ENCODE measurements at regions not wholly inside any gene's neighbourhood (a gene's known extent, or its start where the extent isn't known, plus 50 kb on each side); places are given as distances from the start of the nearest gene placed in this dataset.

- no peaks in the 10 kb centered on the region for H3K27me3 ChIP-seq (ENCODE audit: control insufficient read depth in 2 of 2, insufficient read depth in 2 of 2, low read length in 2 of 2)
- no peaks in the 10 kb centered on the region for H3K36me3 ChIP-seq (ENCODE audit: control insufficient read depth in 2 of 2, insufficient read depth in 2 of 2, low read length in 2 of 2)
- H3K9me3 ChIP-seq (ENCODE audit: control insufficient read depth in 2 of 2, low read length in 2 of 2), result peaks cover 0 to 5% of the 10 kb centered on the region in 2 donors
- no peaks in the 10 kb centered on the region for H3K4me1 ChIP-seq (ENCODE audit: control insufficient read depth in 2 of 2, insufficient read depth in 2 of 2, low read length in 2 of 2)
- no peak overlapping the region for H3K9ac ChIP-seq (ENCODE audit: low read depth in 1 of 2, low read length in 2 of 2)
- H3K27ac ChIP-seq (ENCODE audit: low read depth in 2 of 2, low read length in 2 of 2), result no peak overlapping the region
- H3K4me3 ChIP-seq (ENCODE audit: low read length in 2 of 2), result no peak overlapping the region
Measured at GRCh38 chr5:4159681-4160080, 564.0 kb downstream of the IRX1 start.

GRCh38 chr5:4164167-4164566, 568.5 kb downstream of the IRX1 start:
- H3K4me1 ChIP-seq (ENCODE audit: control insufficient read depth in 2 of 2, insufficient read depth in 2 of 2, low read length in 2 of 2), result no peaks in the 10 kb centered on the region
- no peaks in the 10 kb centered on the region for H3K27me3 ChIP-seq (ENCODE audit: control insufficient read depth in 2 of 2, insufficient read depth in 2 of 2, low read length in 2 of 2)
- H3K27ac ChIP-seq (ENCODE audit: low read depth in 2 of 2, low read length in 2 of 2), result no peak overlapping the region
- no peak overlapping the region for H3K4me3 ChIP-seq (ENCODE audit: low read length in 2 of 2)
- H3K36me3 ChIP-seq (ENCODE audit: control insufficient read depth in 2 of 2, insufficient read depth in 2 of 2, low read length in 2 of 2), result no peaks in the 10 kb centered on the region
- H3K9me3 ChIP-seq (ENCODE audit: control insufficient read depth in 2 of 2, low read length in 2 of 2), result peaks cover 0 to 5% of the 10 kb centered on the region in 2 donors
- no peak overlapping the region for H3K9ac ChIP-seq (ENCODE audit: low read depth in 1 of 2, low read length in 2 of 2)

- no peaks in the 10 kb centered on the region for H3K36me3 ChIP-seq (ENCODE audit: control insufficient read depth in 2 of 2, insufficient read depth in 2 of 2, low read length in 2 of 2)
- H3K27me3 ChIP-seq (ENCODE audit: control insufficient read depth in 2 of 2, insufficient read depth in 2 of 2, low read length in 2 of 2), result no peaks in the 10 kb centered on the region
- no peak overlapping the region for H3K9ac ChIP-seq (ENCODE audit: low read depth in 1 of 2, low read length in 2 of 2)
- H3K9me3 ChIP-seq (ENCODE audit: control insufficient read depth in 2 of 2, low read length in 2 of 2), result no peaks in the 10 kb centered on the region
- H3K4me3 ChIP-seq (ENCODE audit: low read length in 2 of 2), result no peak overlapping the region
- no peak overlapping the region for H3K27ac ChIP-seq (ENCODE audit: low read depth in 2 of 2, low read length in 2 of 2)
- H3K4me1 ChIP-seq (ENCODE audit: control insufficient read depth in 2 of 2, insufficient read depth in 2 of 2, low read length in 2 of 2), result no peaks in the 10 kb centered on the region
Measured at GRCh38 chr5:4180703-4181102, 585.1 kb downstream of the IRX1 start.

- Histone ChIP-seq H3K9me3 (ENCODE audit: control insufficient read depth in 2 of 2, low read length in 2 of 2) (no peaks in the 10 kb centered on the region), H3K4me3 (ENCODE audit: low read length in 2 of 2) (no peak overlapping the region), H3K9ac (ENCODE audit: low read depth in 1 of 2, low read length in 2 of 2) (no peak overlapping the region), H3K4me1 (ENCODE audit: control insufficient read depth in 2 of 2, insufficient read depth in 2 of 2, low read length in 2 of 2) (no peaks in the 10 kb centered on the region), H3K27me3 (ENCODE audit: control insufficient read depth in 2 of 2, insufficient read depth in 2 of 2, low read length in 2 of 2) (no peaks in the 10 kb centered on the region), H3K27ac (ENCODE audit: low read depth in 2 of 2, low read length in 2 of 2) (no peak overlapping the region), H3K36me3 (ENCODE audit: control insufficient read depth in 2 of 2, insufficient read depth in 2 of 2, low read length in 2 of 2) (no peaks in the 10 kb centered on the region)
Measured at GRCh38 chr5:4182144-4182543, 586.5 kb downstream of the IRX1 start.

- H3K9me3 ChIP-seq (ENCODE audit: control insufficient read depth in 2 of 2, low read length in 2 of 2), result no peaks in the 10 kb centered on the region
- no peak overlapping the region for H3K27ac ChIP-seq (ENCODE audit: low read depth in 2 of 2, low read length in 2 of 2)
- no peaks in the 10 kb centered on the region for H3K4me1 ChIP-seq (ENCODE audit: control insufficient read depth in 2 of 2, insufficient read depth in 2 of 2, low read length in 2 of 2)
- H3K36me3 ChIP-seq (ENCODE audit: control insufficient read depth in 2 of 2, insufficient read depth in 2 of 2, low read length in 2 of 2), result no peaks in the 10 kb centered on the region
- no peak overlapping the region for H3K4me3 ChIP-seq (ENCODE audit: low read length in 2 of 2)
- H3K27me3 ChIP-seq (ENCODE audit: control insufficient read depth in 2 of 2, insufficient read depth in 2 of 2, low read length in 2 of 2), result no peaks in the 10 kb centered on the region
- no peak overlapping the region for H3K9ac ChIP-seq (ENCODE audit: low read depth in 1 of 2, low read length in 2 of 2)
Measured at GRCh38 chr5:4185127-4185526, 589.5 kb downstream of the IRX1 start.

GRCh38 chr5:4188704-4189103, 593.1 kb downstream of the IRX1 start:
- H3K4me1 ChIP-seq (ENCODE audit: control insufficient read depth in 2 of 2, insufficient read depth in 2 of 2, low read length in 2 of 2), result no peaks in the 10 kb centered on the region
- no peaks in the 10 kb centered on the region for H3K27me3 ChIP-seq (ENCODE audit: control insufficient read depth in 2 of 2, insufficient read depth in 2 of 2, low read length in 2 of 2)
- no peak overlapping the region for H3K4me3 ChIP-seq (ENCODE audit: low read length in 2 of 2)
- no peak overlapping the region for H3K9ac ChIP-seq (ENCODE audit: low read depth in 1 of 2, low read length in 2 of 2)
- no peaks in the 10 kb centered on the region for H3K36me3 ChIP-seq (ENCODE audit: control insufficient read depth in 2 of 2, insufficient read depth in 2 of 2, low read length in 2 of 2)
- H3K27ac ChIP-seq (ENCODE audit: low read depth in 2 of 2, low read length in 2 of 2), result no peak overlapping the region
- no peaks in the 10 kb centered on the region for H3K9me3 ChIP-seq (ENCODE audit: control insufficient read depth in 2 of 2, low read length in 2 of 2)

GRCh38 chr5:4189317-4189716, 593.7 kb downstream of the IRX1 start:
- H3K9ac ChIP-seq (ENCODE audit: low read depth in 1 of 2, low read length in 2 of 2), result no peak overlapping the region
- no peak overlapping the region for H3K27ac ChIP-seq (ENCODE audit: low read depth in 2 of 2, low read length in 2 of 2)
- no peak overlapping the region for H3K4me3 ChIP-seq (ENCODE audit: low read length in 2 of 2)
- H3K36me3 ChIP-seq (ENCODE audit: control insufficient read depth in 2 of 2, insufficient read depth in 2 of 2, low read length in 2 of 2), result no peaks in the 10 kb centered on the region
- H3K9me3 ChIP-seq (ENCODE audit: control insufficient read depth in 2 of 2, low read length in 2 of 2), result no peaks in the 10 kb centered on the region
- H3K4me1 ChIP-seq (ENCODE audit: control insufficient read depth in 2 of 2, insufficient read depth in 2 of 2, low read length in 2 of 2), result no peaks in the 10 kb centered on the region
- H3K27me3 ChIP-seq (ENCODE audit: control insufficient read depth in 2 of 2, insufficient read depth in 2 of 2, low read length in 2 of 2), result no peaks in the 10 kb centered on the region

- no peaks in the 10 kb centered on the region for H3K27me3 ChIP-seq (ENCODE audit: control insufficient read depth in 2 of 2, insufficient read depth in 2 of 2, low read length in 2 of 2)
Measured at GRCh38 chr5:4191041-4191440, 595.4 kb downstream of the IRX1 start.

GRCh38 chr5:4191703-4192102, 596.1 kb downstream of the IRX1 start:
- H3K9ac ChIP-seq (ENCODE audit: low read depth in 1 of 2, low read length in 2 of 2), result no peak overlapping the region
- no peaks in the 10 kb centered on the region for H3K9me3 ChIP-seq (ENCODE audit: control insufficient read depth in 2 of 2, low read length in 2 of 2)
- no peak overlapping the region for H3K27ac ChIP-seq (ENCODE audit: low read depth in 2 of 2, low read length in 2 of 2)
- H3K4me3 ChIP-seq (ENCODE audit: low read length in 2 of 2), result no peak overlapping the region
- no peaks in the 10 kb centered on the region for H3K36me3 ChIP-seq (ENCODE audit: control insufficient read depth in 2 of 2, insufficient read depth in 2 of 2, low read length in 2 of 2)
- no peaks in the 10 kb centered on the region for H3K4me1 ChIP-seq (ENCODE audit: control insufficient read depth in 2 of 2, insufficient read depth in 2 of 2, low read length in 2 of 2)
- H3K27me3 ChIP-seq (ENCODE audit: control insufficient read depth in 2 of 2, insufficient read depth in 2 of 2, low read length in 2 of 2), result no peaks in the 10 kb centered on the region

More at GRCh38 chr5:4191041-4191440, 595.4 kb downstream of the IRX1 start:
- H3K4me1 ChIP-seq (ENCODE audit: control insufficient read depth in 2 of 2, insufficient read depth in 2 of 2, low read length in 2 of 2), result no peaks in the 10 kb centered on the region
- H3K9ac ChIP-seq (ENCODE audit: low read depth in 1 of 2, low read length in 2 of 2), result no peak overlapping the region
- no peaks in the 10 kb centered on the region for H3K36me3 ChIP-seq (ENCODE audit: control insufficient read depth in 2 of 2, insufficient read depth in 2 of 2, low read length in 2 of 2)
- H3K4me3 ChIP-seq (ENCODE audit: low read length in 2 of 2), result no peak overlapping the region
- H3K9me3 ChIP-seq (ENCODE audit: control insufficient read depth in 2 of 2, low read length in 2 of 2), result no peaks in the 10 kb centered on the region
- no peak overlapping the region for H3K27ac ChIP-seq (ENCODE audit: low read depth in 2 of 2, low read length in 2 of 2)

- H3K9ac ChIP-seq (ENCODE audit: low read depth in 1 of 2, low read length in 2 of 2), result no peak overlapping the region
- no peak overlapping the region for H3K27ac ChIP-seq (ENCODE audit: low read depth in 2 of 2, low read length in 2 of 2)
- no peaks in the 10 kb centered on the region for H3K9me3 ChIP-seq (ENCODE audit: control insufficient read depth in 2 of 2, low read length in 2 of 2)
- no peak overlapping the region for H3K4me3 ChIP-seq (ENCODE audit: low read length in 2 of 2)
- H3K36me3 ChIP-seq (ENCODE audit: control insufficient read depth in 2 of 2, insufficient read depth in 2 of 2, low read length in 2 of 2), result no peaks in the 10 kb centered on the region
- H3K27me3 ChIP-seq (ENCODE audit: control insufficient read depth in 2 of 2, insufficient read depth in 2 of 2, low read length in 2 of 2), result no peaks in the 10 kb centered on the region
- no peaks in the 10 kb centered on the region for H3K4me1 ChIP-seq (ENCODE audit: control insufficient read depth in 2 of 2, insufficient read depth in 2 of 2, low read length in 2 of 2)
Measured at GRCh38 chr5:4192111-4192510, 596.5 kb downstream of the IRX1 start.

- Histone ChIP-seq H3K27me3 (ENCODE audit: control insufficient read depth in 2 of 2, insufficient read depth in 2 of 2, low read length in 2 of 2) (no peaks in the 10 kb centered on the region), H3K4me3 (ENCODE audit: low read length in 2 of 2) (no peak overlapping the region), H3K27ac (ENCODE audit: low read depth in 2 of 2, low read length in 2 of 2) (no peak overlapping the region), H3K9me3 (ENCODE audit: control insufficient read depth in 2 of 2, low read length in 2 of 2) (peaks cover 0 to 1% of the 10 kb centered on the region in 2 donors), H3K9ac (ENCODE audit: low read depth in 1 of 2, low read length in 2 of 2) (no peak overlapping the region), H3K36me3 (ENCODE audit: control insufficient read depth in 2 of 2, insufficient read depth in 2 of 2, low read length in 2 of 2) (no peaks in the 10 kb centered on the region), H3K4me1 (ENCODE audit: control insufficient read depth in 2 of 2, insufficient read depth in 2 of 2, low read length in 2 of 2) (no peaks in the 10 kb centered on the region)
Measured at GRCh38 chr5:4196744-4197143, 601.1 kb downstream of the IRX1 start.
